LHCN-M2 (cell line): ENCODE measurements at regions not wholly inside any gene's neighbourhood (a gene's known extent, or its start where the extent isn't known, plus 50 kb on each side); places are given as distances from the start of the nearest gene placed in this dataset.
"Not testable (repeated sequence)": the region's sequence is repeated elsewhere in the genome, so short reads cannot be mapped to it uniquely, and the experiment has no call there.

ENCODE experiments used
- DNase-seq: peaks from one replicate; pipeline ENCODE4 v3.0.0-alpha.2; 2012; ENCODE audit warnings: low read depth

GRCh38 chr1:58064166-58064565, 482.4 kb downstream of the OMA1 start:
- no peak for DNase-seq

- DNase-seq, result no peak
Observed at GRCh38 chr1:58063095-58063494, 483.4 kb downstream of the OMA1 start.

- no peak for DNase-seq
Observed at GRCh38 chr1:58062635-58063034, 483.9 kb downstream of the OMA1 start.

- no peak for DNase-seq
Observed at GRCh38 chr1:58060559-58061170, 485.9 kb downstream of the OMA1 start.

- DNase-seq, result no peak
Observed at GRCh38 chr1:58059789-58060188, 486.7 kb downstream of the OMA1 start.

- no peak for DNase-seq
Observed at GRCh38 chr1:58058323-58058722, 488.2 kb downstream of the OMA1 start.

GRCh38 chr1:58057826-58058225, 488.7 kb downstream of the OMA1 start:
- no peak for DNase-seq

GRCh38 chr1:58051187-58051586, 495.3 kb downstream of the OMA1 start:
- DNase-seq, result not testable (repeated sequence)

GRCh38 chr1:58047265-58047858, 499.2 kb downstream of the OMA1 start:
- DNase-seq, result no peak

- no peak for DNase-seq
Observed at GRCh38 chr1:58045094-58045705, 501.3 kb downstream of the OMA1 start.

GRCh38 chr1:58041621-58042020, 504.9 kb downstream of the OMA1 start:
- no peak for DNase-seq

- DNase-seq, result no peak
Observed at GRCh38 chr1:58038574-58038973, 508.0 kb downstream of the OMA1 start.

GRCh38 chr1:58035523-58035922, 511.0 kb downstream of the OMA1 start:
- DNase-seq, result no peak

GRCh38 chr1:58033311-58033710, 513.2 kb downstream of the OMA1 start:
- no peak for DNase-seq

- no peak for DNase-seq
Observed at GRCh38 chr1:58032611-58033073, 513.9 kb downstream of the OMA1 start.

GRCh38 chr1:58031416-58031815, 515.1 kb downstream of the OMA1 start:
- no peak for DNase-seq

GRCh38 chr1:58030456-58030855, 516.1 kb downstream of the OMA1 start:
- no peak for DNase-seq

- no peak for DNase-seq
Observed at GRCh38 chr1:58017641-58018040, 528.9 kb downstream of the OMA1 start.

- no peak for DNase-seq
Observed at GRCh38 chr1:58013237-58013636, 533.3 kb downstream of the OMA1 start.

GRCh38 chr1:58011978-58012377, 534.5 kb downstream of the OMA1 start:
- no peak for DNase-seq

- no peak for DNase-seq
Observed at GRCh38 chr1:58006421-58007046, 540.0 kb downstream of the OMA1 start.

- DNase-seq, result no peak
Observed at GRCh38 chr1:58005212-58005611, 541.3 kb downstream of the OMA1 start.

- no peak for DNase-seq
Observed at GRCh38 chr1:58003988-58004387, 542.5 kb downstream of the OMA1 start.
